HG02571 (cell line): ENCODE measurements at regions not wholly inside any gene's neighbourhood (a gene's known extent, or its start where the extent isn't known, plus 50 kb on each side); places are given as distances from the start of the nearest gene placed in this dataset.

Experiments
- ATAC-seq: cut with Tn5 transposase; IDR thresholded peaks from one replicate; pipeline ENCODE4 v1.9.1; 2021; ENCODE audit warnings: mild to moderate bottlenecking, moderate library complexity; ENCODE audit not compliant: unreplicated experiment

DNA sequence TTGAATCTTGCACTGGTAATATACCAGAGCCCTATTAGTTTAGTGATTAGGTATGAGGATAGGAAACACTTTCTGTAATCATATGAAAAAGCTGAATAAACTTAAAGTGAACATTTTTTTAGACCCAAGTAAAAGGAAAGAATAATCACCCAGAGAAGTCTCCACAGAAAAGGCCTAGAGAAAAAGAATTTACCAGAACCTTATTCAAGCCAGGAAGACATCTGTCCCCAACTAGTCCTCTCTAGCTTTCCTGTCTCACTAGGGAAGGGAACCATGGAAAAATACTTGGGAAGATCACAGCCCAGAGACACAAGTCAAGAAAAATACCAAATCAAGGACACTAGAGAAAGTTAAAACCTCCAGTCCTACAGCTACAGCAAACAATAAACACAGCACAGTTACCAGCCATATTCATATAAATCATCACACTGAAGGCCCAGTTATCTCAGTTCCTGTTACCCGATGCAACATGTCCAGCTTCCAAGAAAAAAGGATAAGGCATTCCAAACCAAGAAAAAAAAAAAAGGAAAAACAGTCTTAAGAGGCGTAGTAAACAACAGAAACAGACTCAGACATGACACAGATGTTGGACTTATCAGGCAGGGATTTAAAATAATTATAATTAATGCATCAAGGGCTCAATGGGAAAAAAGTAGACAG is 461.5 kb downstream of the IRS1 start:
- no peak for ATAC-seq

DNA sequence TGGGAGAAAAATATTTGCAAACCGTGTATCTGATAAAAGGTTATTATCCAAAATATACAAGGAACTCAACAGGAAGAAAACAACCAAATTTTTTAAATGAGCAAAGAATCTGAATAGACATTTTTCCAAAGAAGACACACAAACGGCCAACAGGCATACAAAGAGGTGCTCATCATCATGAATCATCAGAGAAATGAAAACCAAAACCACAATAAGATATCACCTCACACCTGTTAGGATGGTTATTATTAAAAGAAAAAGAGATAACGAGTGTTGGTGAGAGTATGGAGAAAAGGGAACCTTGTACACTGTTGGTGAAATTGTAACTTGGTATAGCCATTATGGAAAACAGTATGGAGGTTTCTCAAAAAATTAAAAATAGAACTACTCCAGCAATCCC is 463.3 kb downstream of the IRS1 start:
- no peak for ATAC-seq

DNA sequence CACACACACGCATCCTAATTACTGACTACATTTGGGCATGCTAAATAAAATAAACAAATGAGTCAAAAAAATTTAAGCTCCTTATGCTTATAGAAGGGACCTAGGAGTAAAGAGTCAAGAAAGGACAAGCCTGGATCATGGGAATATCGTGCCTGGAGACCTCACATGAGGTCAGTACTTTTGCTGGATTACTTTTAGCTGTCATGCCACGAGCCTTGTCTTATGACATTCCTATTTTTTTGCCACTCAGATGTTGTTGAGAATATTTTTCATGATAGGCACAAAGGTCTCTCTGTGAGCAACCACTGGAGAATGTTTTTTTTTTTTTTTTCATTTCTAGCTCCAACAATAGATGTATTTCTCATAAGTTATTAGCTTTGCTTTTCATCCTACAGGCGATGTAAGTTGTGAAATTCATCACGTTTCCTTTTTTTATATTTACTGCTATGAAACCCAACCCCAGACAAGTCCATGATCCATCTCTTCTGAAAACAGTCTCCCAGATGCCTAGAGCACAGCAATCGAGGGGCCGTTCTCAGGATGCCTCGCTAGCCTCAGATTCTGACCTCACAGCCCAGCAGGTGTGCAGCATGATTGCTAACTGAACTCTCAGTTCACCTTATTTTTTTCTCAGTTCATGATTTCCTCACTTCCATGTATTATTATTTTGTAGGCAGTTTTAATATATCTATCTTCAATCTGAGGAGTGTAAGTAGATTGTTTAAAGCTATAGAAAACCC is 464.5 kb downstream of the IRS1 start:
- no peak for ATAC-seq

DNA sequence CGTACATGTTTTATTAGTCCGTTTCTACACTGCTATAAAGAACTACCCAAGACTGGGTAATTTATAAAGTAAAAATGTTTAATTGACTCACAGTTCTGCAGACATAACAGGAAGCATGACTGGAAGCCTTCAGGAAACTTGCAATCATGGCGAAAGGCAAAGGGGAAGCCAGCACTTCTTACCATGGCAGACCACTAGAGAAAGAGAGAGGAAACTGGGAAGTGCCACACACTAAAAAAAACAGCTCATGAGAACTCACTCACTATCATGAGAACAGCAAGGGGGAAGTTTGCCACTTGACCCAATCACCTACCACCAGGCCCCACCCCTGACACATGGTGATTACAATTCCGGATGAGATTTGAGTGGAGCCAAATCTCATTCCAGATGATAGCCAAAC is 466.2 kb downstream of the IRS1 start:
- ATAC-seq: no peak

DNA sequence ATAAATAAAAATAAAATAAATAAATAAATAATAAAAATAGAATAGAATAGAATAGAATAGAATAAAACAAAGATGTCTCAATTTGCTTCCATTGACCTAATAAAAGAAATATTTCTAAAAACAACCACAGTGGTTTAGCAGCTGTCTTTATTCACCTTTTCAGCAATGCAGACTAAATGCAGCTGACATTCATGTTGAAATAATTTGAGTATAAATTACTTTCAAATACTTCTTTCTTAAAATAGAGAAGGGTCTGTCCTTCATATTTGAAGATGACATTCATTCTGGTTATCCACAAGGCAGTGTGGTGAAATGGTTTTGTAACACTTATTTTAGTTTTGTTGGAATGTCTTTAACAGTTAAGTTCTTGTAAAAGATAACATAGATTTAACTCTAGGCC is 469.4 kb downstream of the IRS1 start:
- ATAC-seq: no peak

DNA sequence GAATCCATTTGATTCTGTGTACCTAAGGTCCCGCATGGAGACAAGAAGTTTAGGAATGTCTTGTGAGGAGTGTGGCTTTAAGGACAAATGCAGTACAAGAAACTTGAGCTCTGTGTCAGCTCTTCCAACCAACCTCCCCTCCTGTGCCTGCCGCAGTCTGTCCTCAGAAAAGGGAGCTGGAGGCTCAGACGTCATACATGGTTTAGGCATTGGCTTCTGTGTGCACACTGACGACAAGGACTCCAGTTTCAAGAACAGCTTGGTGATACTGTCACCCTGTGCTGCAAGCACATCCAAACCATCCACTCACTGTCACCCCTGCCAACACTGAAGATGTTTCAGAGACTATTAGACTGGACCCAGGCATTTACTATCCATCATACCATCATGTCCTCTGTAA is 470.4 kb downstream of the IRS1 start:
- ATAC-seq: no peak

DNA sequence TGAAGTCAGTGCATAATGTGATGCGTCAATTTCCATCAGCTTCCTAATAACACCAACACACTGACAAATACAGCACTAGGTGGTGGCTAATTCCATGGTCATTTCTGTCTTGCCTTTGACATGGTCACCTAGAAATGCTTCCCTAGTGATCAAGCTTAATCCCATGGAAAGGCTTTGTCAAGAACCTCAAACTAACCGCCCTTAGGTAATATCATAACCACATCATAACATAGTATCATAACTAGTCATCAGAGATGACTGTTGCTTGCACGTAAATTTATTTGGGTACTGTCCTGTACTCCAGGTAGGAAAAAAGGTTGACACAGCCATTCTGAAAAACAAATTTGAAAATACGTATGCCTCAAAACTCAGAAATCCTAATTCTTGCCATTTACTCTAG is 471.8 kb downstream of the IRS1 start:
- no peak for ATAC-seq

DNA sequence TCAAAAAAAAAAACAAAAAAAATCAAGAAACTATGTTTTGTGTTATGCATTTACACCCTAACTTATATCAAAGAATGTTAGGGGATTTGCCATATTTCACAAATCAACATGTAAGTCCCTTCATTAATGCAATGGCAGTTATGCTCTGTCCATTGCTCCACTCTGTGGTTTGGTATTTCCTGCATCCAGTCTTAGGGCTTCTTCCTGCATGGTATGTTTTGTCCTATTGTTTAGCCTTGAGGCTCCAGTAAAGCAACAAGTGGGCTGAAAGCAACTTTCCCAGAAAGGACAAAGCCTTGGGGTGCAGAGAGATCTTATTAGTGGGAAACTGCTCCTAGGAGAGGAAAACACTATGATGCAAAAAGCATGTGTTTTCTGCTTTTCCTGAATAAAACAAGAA is 474.1 kb downstream of the IRS1 start:
- ATAC-seq: no peak

DNA sequence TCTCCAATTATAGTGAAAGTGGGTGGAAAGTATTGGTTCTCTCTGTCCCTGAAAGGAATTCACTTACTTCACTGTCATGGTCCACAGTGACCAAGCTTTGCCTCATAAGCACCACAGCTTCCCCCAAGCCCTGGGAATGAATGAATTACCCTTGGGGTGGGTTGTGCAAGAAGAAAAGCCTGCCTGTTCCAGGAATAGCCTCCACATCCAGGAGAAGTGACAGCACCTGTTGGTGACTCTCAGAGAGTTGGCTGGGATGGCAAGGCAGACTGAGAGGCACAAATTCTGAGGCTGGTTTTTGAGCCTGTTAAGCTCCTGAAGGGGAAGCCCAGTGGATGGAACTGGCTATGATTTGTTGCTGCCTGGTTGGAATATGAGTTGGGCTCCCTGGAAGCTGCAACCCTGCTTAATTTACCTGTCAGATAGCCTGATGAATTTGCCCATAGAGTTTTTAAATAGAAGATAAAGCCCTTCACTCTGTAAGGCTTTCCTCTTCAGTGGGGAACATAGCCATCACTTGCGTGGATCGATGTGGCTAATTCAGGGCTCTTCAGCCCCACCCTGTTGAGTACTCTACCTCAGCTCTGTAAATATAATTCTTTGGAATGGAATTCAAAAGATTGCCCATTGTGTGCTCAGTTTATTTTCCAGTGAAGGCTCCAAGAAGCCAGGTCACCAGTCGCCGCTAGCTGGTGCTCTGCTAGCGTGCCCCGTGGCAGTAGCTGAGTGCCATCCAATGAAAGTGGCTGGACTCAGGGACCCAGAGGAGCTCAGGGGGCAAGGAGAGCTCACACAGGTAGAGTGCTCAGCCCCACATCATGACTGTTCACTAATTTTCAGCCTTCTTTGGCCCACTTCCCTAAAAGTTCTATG is 479.3 kb downstream of the IRS1 start:
- no peak for ATAC-seq

DNA sequence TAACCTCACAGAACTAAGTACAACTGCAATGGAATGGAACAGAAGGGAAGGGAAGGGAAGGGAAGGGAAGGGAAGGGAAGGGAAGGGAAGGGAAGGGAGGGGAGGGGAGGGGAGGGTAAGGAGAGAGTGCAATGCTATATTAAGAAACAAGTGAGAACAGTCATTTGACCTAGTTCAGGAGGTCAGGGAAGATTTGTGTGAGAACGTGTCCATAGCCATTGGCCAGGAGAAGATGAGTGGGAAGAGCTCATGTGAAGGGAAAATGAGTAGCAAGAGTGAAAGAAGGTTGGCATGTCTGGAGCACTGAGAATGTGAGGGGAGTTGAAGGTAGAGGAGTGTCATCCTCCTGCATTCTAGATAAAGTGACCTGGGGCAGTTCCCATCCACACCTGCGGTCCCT is 481.6 kb downstream of the IRS1 start:
- ATAC-seq: no peak

DNA sequence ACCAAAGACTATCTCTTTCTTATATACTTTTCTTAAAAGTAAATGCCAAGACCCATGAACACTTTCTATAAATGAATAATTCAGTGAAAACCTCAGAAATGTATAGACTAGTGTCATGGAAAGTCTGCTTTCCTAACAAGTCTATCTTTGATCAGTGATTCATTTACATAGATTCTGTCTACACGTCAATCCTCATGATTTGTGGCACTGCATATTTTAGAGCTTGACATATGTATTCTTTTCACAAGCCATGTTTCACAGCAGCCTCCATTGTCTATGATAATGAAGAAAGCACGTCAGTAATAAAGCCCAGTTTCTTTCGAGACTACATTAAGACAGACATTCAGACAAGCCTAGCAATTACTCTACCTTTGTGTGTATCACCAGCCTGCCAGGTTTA is 486.6 kb downstream of the IRS1 start:
- no peak for ATAC-seq

DNA sequence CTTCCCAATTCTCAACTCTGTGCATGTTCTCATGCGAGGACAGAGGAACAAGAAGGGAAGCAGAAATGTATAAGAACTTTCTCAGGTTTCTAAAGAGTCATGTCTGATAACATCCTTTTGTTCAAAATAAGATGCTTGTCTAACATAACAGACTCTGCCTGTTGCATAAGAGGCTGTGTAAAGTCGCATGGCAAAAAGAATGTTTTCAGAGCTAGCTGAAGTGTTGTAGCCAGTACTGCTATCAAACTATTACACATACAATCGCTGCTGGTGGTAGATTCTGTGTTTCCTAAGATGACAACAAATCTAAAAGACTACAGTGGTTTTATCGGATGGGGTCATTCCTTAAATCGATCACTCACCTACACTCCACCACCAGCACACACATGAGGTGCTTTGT is 487.5 kb downstream of the IRS1 start:
- ATAC-seq: no peak

DNA sequence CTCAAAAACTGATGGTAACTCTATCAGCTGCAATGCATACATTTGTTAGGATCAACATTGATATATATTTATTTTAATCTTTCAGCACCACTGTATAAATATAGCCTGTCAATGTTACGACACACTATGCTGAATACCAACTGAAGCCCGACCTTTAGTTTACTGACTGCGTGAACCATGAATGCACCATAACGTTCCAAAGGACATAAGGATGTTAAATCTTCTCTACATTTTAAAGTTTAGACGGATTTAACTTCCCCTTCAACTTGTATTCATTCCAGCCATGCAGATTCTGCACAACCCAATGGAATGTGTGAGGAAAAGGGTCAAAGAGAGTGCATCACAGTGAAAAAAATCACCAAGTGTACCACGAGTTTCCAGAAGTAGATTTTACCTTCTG is 489.5 kb downstream of the IRS1 start:
- ATAC-seq: no peak

DNA sequence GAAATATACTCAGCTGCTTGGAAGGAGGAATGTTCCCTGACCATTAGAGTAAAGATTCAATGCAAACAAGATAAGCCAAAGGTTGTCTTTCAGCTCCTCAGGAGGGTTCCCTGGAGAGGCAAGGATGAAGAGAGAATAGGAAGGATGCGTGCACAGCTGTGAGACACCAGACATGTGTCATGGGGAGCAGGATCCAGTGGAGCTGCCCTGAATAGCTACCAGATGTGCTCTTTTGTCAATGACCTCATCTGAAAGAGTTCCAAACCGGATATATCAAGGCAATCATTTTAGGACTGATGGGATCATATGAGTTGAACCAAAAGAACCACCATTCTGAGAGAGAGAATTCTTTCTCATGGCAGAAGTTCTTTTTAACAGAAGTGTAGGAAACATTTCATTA is 490.6 kb downstream of the IRS1 start:
- ATAC-seq: no peak

DNA sequence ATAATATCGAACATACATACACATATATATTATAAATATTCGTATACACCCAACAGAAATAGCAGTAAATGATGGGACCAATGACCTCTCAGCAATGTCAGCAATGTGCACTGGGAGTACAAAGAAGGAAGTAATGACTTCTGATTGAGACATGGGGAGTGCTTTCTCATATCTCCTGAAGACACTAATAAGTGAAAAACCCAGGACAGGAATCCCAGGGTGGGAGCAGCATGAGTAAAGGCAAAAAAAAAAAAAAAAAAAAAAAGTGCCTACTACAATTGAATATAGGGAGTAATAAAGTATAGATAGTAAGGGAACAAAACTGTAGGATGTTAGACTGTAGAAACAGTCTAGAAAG is 491.3 kb downstream of the IRS1 start:
- no peak for ATAC-seq

DNA sequence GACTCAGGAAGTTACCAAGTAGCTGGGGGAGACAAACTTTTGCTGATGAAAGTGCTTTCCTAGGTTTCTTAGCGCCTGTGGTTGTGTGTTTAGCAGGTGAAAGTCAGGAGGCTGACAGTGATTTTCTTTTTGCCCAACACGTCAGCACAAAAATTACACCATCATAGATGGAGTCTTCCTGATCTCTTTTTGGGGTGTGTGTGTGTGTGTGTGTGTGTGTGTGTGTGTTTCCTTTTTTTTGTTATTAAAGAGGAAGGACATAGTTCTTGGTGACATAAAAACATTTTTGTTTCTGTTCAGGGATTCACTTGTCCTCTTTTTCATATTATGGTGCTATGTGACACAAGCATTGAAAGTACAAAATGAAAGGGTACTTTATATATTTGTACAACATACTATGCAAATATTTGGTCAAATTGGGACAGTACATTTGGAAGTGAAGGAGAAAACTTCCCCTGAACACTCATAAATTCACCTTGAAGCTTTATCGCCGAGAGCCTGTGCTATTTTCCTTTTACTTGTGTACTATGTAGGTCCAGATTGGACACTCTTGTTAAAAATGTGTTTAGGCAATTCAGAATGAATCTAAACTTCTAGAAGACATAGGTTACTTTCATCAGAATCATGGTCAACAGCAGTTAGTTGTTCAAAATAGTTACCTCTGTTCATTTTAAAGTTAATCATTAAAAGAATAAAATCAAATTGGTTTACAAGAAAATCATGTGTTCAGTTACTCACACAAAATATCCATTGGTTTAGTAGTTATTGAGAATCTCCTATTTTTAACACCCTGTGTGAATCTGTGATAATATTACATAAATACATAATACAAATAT is 491.9 kb downstream of the IRS1 start:
- no peak for ATAC-seq

DNA sequence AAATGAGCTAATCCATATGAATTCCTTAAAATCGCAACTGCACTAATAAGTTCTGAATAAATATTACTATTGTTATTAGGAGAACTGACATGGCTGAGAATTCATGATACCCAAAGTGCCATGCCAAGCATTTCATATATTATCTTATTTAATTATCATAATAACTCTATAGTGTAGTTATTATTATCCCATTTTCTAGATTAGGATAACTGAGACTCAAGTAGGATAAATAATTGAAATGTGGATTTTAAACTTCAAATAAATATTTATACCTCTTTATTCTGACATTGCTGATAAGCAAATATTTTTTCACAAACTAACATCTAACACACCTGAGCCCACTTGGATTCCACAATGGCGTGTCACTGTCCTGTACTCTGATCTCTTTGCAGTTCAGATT is 492.7 kb downstream of the IRS1 start:
- ATAC-seq: no peak

DNA sequence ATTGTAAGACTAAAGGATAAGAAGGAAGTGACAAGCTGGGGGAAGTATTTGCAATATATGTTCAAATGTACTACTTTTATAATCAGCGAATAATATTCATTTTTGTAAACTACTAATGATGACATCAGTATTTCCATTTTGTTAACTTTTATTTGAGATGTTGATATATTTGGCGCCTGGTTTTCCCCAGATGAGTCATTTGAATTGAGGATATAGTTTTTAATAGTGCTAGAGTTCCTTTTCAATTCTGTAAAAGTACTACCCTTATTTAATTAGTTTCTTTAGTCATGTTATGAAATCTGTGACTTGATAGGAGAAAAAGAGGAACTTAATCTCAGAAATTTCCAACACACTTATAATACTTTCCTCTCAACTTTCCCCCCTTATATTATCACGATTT is 495.3 kb downstream of the IRS1 start:
- ATAC-seq: no peak

DNA sequence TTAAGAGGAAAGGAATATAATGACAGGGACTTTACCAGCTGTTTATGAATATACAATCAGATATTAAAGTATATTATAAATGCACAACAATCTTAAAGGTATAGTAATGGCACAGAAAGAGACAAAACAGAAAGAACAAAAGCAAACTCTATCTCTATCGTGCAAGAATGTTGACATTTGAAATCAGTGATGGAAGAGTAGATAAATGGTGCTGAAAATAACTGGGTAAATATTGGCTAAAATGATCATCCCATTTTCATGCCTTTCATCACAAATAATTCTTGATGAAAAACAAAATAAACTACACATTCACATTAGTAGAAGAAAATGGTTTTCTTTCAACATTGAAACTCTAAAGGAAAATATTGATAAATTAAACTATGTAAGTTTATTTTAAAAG is 495.9 kb downstream of the IRS1 start:
- no peak for ATAC-seq

DNA sequence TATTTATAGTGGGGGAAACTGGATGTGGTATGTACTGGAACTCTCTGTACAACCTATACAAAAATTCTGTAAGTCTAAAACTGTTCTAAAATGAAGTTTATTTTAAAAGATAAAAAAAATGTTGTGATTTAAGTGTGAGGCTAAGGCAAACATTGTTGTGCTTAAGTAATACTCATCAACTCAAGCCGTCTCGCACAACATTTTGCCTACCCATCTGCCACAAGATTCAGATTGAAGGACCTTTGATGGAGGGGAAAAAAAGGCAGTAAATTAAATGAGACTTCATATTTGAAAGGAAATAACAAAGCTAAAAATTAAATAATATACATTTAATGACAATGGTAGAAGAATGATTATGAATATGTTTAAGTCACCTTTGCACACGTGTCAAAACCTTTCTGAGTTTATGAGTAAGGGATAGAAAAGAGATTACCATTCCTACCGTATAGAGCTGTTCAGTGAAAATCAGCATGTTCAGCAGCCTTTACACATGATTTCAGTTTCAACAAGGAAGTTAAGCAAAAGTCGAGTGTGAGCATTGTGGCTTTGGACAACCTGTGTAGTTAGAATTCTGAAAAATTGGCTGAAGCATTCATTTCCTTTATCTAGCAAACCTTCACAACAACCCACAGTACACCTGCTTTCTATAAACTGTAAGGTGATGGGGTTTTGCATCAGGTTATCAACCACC is 499.3 kb downstream of the IRS1 start:
- peak; percentile 81 for ATAC-seq

DNA sequence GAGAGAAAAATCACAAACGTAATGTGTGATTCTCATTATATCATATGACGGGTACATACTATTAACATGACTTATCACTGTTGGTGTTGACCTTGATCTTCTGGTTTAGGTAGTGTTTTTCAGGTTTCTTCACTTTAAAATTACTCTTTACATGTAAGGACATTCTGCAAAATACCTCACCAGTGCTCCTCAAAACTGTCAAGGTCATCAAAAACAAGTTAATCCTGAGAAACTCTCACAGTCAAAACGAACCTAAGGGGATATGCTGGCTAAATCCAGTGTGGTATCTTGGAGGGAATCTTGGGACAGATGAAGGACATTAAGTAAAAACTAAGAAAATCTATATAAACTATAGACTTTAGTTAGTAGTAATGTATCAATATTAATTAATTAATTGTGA is 499.8 kb downstream of the IRS1 start:
- no peak for ATAC-seq
